NCI-H82 treated with DMSO at 0.1 percent for 48 hours (cell line): ENCODE measurements at regions not wholly inside any gene's neighbourhood (a gene's known extent, or its start where the extent isn't known, plus 50 kb on each side); places are given as distances from the start of the nearest gene placed in this dataset.
"Not testable (repeated sequence)": the region's sequence is repeated elsewhere in the genome, so short reads cannot be mapped to it uniquely, and the experiment has no call there.

Source experiments
- DNase-seq: peaks from one replicate; lab custom pipeline; 2025; ENCODE audit not compliant: unreplicated experiment; lab: John Stamatoyannopoulos, UW

DNA sequence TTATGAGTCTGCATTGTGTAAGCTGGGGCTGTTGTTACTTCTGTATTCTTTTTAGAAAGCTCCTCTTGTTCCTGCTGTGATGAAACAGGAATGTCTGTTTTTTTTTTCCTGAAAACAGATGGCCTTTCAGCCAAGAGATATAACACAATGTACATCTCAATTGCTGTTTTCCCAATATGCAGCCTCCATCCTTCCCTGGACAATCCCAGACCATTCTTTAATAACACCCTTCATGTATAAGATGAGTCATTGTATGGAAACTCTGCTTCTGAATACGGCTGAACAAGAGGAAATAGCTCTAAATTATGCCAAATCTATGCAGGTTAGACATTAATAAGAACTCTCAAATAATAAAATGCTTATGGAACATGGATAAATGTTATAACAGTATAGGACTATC is 60.2 kb upstream of the LRRC4C start:
- no peak for DNase-seq

DNA sequence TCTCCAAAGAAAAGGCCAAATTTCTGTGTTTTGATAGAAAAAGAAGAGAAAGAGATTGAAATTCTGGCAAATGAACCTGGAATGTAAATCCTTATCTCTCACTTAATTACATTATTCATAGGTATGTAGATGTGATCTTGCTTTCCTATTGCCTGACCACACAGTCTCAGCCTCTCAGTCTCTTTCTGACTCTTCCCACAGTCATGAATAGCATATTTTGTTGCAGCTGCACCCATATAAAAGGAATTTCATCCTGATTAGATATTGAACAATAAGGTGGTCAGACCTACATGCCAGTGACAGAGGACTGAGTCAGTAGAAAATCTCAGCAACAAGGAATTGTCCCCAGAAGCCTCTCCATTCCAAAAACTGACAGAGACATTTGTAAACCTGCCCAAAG is 62.9 kb upstream of the LRRC4C start:
- DNase-seq: no peak

DNA sequence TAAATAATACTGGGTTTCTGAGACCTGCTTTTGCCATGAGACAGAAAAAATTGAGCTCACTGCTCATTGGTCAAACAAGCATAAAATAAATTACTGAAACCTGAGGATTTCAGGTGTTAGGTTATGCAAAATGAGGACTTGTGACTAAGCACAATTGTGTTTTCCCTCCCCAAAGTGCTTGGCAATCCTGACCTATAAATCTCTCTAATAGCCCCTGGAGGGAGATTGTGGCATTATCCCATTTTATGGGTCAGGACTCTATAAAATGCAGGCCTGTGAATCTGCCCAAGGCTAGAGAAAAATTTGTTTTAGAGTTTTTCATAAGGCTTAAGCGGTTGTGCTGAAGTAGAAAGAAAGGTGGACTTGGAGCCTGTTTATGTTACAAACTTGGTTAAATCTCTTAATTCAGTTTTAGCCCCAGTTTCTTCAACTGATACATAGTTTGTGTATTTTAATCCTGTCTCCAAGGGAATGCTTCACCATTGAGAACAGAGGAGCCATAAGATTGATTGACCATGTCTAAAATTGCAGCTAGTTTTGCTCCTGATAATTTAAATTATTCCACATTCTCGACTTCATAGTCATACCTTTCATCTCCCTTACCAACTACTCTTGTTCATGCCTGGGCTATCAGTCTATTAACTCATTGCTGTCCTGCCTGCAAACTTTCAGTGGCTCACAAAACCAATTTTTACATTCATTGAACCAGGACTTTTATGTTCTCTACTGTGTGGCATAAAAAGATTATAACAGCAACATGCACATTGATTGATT is 63.6 kb upstream of the LRRC4C start:
- DNase-seq: no peak

DNA sequence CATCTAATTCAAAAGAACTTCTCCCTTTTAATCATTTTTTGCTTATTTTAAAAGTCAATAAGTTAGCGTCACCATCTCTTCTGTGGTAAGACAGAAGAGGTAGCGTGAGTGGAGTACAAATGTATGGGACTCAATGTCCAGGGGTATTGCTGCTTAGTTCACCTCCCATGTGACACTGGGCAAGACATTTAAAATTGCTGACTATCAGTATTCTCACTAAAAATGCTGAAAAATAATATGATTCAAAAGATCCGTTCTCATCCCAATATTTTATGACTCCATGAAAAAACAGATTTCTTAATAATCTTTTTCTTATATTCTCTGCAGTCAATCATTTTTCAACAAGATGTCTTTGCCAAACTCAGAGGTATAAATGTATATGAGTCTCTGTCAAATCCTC is 68.1 kb upstream of the LRRC4C start:
- no peak for DNase-seq

DNA sequence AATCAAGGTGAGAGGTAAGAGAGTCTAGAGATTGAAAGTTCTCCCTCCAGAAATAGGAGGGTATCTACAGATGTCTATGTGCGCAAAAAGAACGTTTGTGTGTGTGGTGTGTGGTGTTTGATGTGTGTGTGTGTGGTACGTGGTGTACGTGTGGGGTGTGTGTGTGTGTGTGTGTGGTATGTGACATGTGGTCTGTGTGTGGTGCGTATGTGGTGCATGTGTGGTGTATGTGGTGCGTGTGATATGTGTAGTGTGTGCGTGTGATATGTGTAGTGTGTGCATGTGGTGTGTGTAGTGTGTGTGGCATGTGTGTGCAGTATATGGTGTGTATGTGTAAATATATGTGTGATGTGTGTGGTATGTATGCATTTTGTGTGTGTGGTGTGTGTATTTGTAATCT is 73.0 kb upstream of the LRRC4C start:
- no peak for DNase-seq

DNA sequence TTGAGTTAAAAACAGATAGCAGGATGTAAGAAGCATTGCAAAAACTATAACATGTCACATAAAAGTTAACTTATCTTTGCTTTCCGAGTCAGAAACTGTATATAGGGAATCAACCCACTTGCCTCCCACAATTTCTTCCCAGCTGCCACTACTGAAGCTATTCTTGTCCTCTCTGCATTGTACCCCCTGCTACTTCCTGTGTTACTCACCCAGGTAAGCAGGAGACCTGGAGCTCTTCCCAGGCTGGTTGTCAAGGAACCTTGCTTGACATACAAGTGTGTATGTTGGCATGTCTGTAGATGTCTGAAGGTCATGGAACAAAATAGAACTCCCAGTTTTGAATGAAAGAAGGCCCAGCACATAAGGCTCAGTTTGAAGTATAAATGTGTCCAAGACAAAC is 74.3 kb upstream of the LRRC4C start:
- DNase-seq: no peak

DNA sequence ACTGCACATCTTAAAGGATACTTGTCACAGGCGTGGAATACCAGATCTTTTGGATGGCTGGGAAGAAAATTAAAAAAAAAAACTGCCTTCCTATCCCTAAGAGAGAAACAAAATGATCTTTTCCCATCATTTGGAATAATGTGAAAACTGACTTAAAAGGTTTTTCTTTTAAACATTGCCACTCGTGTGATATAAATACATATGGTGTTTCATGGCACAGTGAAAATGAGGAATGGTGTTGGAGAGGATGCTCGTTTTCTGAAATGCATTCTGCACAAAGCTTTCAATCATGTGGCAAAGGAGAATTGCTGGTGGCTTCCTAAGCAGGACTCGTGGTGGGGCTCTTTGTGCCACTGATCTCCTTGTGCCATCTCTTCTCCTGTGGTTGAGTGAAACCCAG is 74.9 kb upstream of the LRRC4C start:
- no peak for DNase-seq

DNA sequence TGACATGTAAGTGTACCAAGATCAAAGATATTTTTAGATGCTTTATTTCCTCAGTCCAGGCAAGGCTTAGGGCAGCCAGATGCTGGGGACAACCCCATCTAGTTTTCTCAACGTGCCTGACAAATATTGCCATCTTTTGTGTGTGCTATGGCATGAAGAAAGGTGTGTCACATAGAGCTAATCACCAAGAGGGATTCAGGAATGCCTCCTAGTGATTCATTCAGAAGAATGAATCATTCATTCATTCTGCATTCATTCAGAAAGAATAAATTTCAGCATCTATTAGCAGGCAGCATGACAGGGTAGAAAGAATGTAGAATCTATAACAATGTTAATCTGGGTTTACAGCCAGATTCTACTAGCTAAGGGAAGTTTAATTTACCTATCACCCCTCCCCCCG is 75.4 kb upstream of the LRRC4C start:
- no peak for DNase-seq

DNA sequence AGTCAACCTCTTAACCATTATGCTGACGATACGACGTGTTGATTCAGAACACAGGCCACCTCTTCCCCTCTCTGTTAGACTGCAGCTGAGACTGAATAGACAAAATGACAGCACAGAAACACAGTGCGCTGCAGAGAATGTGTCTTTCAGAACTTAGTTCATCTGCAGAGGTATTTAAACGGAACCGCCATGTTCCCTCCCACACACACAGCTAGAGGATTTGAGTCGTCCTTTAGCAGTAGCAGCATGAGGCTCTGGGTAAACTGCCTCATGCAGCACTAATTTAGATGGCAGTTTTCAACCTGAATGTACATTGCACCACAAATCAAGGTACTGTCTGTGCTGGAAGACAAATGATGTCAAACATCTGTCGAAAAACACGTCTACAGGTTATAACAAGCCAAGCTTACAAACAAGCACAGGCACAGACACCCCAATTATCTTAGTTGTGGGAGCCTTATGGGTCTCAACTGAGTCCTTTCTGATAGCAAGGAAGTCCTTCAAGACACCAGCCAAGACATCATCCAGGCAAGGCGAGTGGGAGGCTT is 76.6 kb upstream of the LRRC4C start:
- no peak for DNase-seq

DNA sequence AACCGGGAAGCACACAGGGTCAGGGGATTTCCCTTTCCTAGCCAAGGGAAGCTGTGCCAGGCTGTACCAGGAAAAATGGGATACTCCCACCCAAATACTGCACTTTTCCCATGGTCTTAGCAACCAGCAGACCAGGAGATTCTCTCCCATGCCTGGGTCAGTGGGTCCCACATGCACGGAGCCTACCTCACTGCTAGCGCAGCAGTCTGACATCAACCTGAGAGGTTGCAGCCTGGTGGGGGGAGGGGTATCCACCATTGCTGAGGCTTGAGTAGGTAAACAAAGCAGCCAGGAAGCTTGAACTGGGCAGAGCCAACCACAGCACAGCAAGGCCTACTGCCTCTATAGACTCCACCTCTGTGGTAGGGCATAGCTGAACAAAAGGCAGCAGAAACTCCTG is 85.5 kb upstream of the LRRC4C start:
- not testable (repeated sequence) for DNase-seq

DNA sequence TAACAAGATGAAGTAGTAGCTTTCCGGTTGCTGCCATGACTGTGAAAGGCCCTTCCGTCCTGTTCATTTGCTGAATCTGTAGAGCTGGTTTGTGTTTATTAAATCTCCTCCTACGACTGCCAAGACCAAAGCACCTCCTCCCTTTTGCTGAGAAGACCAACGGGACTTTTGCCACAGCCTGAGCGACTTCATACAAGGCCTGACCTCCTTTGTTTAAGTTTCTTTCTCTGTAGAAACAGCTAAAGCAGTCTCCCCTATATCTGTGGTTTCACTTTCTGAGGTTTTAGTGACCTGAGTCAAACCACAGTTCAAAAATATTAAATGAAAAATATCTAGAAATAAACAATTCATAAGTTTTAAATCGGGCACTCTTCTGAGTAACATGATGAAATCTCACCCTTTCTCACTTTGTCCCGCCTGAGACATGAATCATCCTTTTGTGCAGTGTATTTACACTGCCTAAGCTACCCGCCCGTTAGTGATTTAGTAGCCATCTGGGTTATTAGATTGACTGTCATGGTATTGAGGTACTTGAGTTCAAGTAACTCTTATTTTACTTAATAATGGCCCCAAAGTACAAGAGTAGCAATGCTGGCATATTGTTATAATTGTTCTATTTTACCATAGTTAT is 119.1 kb upstream of the LRRC4C start:
- DNase-seq: no peak

DNA sequence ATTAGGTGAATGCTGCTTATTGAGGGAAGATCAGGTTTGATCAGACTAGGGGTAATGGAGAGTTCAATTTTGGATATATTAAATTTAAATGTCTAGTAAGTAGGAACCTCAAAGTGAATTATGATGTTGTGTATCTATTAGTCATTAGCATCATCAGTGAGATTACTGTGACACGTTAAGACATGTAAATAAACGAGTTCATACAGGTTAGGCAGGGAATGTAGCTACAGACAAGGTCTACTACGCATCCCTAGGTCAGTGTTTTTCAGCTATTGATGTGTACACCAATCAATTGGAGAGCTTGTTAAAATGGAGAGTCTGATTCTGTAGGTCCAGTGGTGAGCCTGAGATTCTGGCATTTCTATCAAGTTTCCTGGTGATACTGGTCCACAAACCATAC is 120.1 kb upstream of the LRRC4C start:
- DNase-seq: no peak

DNA sequence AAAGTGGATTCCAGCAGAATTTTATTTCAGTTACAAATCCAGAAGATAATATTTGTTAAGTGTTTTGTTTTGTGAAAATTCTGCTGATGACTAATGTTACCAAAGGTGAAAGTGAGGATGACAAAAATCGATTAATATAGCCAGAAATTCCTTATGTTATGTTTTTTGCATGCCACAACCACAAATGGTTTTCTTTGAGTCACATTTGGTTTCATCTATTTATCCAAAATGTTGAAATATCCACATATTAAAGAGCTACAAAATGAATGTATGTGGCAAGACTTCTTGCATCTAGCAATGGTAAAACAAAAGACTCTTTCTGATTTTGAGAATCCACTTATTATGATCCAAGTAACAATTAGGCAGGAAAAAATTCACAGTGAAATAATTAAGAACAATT is 150.1 kb upstream of the LRRC4C start:
- DNase-seq: no peak

DNA sequence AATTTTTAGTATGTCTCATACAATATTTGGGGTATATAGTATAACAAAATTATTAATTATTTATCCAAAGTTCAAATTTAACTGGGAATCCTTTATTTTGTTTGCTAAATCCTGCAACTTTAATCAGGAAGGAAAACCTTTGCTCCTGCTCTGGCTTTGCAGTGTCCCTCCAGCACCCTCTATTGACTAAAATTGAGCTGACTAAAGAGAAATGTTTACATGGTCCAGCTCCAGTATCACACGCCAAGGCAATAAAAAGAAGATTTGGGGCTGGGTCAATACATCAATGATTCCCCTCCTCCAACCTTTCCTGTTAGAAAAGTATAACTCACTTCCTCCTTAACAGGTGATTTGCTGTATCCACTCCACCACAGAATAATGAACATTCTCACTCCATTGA is 153.0 kb upstream of the LRRC4C start:
- no peak for DNase-seq

DNA sequence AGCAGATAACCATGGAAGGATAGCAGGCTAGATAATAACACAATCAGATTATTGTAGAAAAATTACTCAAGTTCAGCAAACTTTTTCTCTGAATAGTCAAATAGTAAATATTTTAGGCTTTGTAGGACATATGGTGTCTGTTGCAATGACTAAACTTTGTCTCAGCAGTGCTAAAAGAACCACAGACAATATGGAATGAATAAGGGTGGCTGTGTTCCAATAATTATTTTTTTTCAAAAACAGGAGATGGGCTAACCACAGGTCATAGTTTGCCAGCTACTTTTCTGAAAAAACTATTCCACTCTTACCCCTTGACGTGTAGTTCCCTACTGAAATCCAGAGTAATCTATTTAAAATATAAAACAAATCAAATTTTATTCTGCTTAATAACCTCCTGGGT is 153.9 kb upstream of the LRRC4C start:
- no peak for DNase-seq

DNA sequence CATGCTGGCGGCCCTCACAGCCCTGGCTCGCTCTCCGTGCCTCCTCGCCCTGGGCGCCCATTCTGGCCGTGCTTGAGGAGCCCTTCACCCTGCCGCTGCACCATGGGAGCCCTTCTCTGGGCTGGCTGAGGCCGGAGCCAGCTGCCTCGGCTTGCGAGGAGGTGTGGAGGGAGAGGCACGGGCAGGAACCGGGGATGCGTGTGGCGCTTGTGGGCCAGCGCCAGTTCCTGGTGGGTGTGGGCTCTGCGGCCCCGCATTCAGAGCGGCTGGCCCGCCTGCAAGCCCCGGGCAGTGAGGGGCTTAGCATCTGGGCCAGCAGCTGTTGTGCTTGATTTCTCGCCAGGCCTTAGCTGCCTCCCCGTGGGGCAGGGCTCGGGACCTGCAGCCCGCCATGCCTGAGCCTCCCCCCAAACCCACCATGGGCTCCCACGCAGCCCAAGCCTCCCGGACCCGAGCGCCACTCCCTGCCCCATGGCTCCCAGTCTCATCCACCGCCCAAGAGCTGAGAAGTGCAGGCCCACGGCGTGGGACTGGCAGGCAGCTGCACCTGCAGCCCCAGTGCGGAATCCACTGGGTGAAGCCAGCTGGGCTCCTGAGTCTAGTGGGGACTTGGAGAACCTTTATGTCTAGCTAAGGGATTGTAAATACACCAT is 163.4 kb upstream of the LRRC4C start:
- DNase-seq: no peak

DNA sequence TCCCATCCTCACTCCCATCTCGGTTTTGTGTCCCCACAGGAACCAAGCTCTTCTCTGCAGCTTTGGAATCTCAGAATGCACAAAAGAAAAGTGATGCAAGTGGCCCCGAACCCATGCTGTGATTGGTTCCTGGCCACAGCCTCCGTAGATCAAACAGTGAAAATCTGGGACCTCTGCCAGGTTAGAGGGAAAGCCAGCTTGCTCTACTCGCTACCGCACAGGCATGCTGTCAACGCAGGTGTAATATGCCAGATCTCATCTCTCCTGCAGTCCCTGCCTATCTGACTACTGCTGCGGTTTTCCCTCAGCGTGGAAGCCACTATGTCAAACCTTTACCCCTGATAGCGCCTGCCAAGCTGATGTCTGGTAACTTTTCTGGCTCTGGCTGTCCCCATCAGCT is 200.5 kb upstream of the LRRC4C start:
- DNase-seq: no peak

DNA sequence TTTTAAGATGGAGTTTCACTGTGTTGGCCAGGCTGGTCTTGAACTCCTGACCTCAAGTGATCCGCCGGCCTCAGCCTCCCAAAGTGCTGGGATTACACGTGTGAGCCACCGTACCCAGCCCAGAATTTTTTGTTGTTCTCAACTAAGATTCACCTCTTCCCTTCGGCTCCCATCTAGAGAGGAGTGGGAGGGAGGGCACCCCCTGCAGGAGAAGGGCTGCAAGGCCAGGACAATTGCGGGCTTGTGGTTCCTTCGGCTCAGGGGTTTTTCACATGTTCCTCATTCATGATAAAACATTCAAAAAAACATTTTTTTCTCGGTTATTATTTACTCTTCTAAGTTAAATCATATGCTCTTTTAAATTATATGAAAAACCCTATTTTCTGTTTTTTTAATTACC is 201.1 kb upstream of the LRRC4C start:
- DNase-seq: no peak

DNA sequence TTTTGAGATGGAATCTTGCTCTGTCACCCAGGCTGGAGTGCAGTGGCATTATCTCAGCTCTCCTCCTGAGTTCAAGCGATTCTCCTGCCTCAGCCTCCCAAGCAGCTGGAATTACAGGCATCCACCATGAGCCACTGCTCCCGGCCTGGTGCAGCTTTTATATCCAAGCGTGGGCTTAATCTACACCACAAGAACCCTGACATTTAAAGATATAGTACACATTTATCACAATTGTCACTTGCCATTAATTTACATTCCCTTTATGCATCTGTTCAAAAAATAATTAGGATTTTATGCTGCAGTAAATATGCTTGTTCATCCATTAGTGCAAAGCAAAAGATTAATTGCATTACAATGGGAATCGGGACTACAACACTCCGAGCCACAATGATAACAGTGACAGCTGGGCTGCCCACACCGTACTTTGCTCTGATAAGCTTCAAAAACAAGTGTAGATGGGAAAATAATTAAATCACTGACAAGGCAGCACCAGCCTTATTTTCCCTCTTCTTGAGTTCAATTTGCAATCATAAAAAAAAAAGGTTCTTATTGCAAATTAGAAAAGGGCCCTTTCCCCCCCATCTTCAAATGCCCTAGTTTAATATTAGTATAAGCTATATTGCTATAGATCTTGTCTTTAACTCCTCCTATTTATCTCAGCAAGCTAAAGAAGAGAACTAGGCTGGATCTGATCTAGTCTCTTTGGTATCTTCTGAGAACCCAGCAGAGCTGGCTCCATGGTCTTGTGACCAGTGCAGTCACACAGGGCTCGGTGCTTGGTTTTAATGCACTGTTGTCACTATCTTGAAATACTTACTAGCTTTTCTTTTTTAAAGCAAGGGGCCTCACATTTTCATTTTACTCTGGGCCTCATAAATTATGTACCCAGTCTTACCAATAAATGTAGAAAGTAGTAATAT is 206.2 kb upstream of the LRRC4C start:
- peak; percentile 28 for DNase-seq

DNA sequence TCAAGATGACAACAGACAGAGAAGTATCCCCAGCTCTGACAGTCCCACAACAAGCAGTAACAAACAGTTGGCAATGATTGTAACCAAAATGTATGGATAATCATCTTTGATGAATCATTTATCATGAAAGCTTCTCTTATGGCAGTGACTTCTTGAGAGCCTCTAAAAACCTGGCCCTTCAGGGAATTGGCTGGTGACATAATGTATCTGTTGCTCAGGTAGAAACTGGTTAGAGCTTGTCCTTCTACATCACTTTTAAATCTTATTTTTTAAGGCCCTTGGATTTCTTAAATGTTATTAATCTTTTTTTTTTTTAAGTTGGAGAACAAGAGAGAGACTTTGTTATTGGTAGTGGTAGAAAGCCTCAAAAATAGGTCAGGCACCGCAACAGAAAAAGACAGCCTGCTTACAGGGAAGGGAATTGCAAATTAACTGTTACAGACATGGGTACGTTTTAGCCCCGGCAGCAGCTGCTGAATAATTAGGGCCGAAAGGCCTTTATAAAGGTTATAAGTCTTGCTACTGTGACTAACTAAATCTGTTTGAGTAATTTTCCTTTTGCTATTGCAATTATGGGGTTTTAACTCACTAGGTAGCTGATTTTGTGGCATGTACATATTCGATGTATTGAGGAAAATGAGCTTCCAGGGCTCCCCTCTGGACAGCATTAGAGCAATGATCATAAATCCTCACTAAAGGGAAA is 207.7 kb upstream of the LRRC4C start:
- peak; percentile 0 for DNase-seq

DNA sequence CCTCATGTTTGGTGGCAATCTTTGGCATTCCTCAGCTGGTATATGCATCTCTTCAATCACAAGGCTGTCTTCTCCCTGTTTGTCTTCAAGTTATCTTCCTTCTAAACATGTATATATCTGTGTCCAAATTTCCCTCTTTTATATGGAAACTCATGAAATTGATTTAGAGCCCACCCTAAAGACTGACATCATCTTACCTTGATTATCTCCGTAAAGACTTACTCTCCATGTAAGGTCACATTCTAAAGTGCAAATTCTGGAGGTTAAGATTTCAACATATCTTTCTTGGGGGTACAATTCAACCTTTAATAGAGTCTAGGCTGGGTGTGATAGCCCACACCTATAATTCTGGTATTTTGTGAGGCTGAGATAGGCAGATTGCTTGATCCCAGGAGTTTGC is 215.8 kb upstream of the LRRC4C start:
- DNase-seq: no peak
